Eye (tissue), 1 donor: ENCODE measurements at regions not wholly inside any gene's neighbourhood (a gene's known extent, or its start where the extent isn't known, plus 50 kb on each side); places are given as distances from the start of the nearest gene placed in this dataset.
"Not testable (repeated sequence)": the region's sequence is repeated elsewhere in the genome, so short reads cannot be mapped to it uniquely, and the experiment has no call there.

Experiments used
- DNase-seq: peaks from one replicate; pipeline ENCODE4 v3.0.0-alpha.2; 2015

GRCh38 chr2:121818546-121818945, 63.1 kb downstream of the TSN start:
- no peak for DNase-seq

GRCh38 chr2:121819846-121820245, 64.4 kb downstream of the TSN start:
- peak; percentile 17 for DNase-seq

- no peak for DNase-seq
These were observed 66.2 kb downstream of the TSN start for GRCh38 chr2:121821476-121822158.

GRCh38 chr2:121824264-121824663, 68.8 kb downstream of the TSN start:
- DNase-seq, result no peak

GRCh38 chr2:121825003-121825950, 69.8 kb downstream of the TSN start:
- no peak for DNase-seq

GRCh38 chr2:121826036-121826435, 70.6 kb downstream of the TSN start:
- peak; percentile 22 for DNase-seq

GRCh38 chr2:121828281-121828731, 72.9 kb downstream of the TSN start:
- no peak for DNase-seq

GRCh38 chr2:121830809-121831208, 75.4 kb downstream of the TSN start:
- DNase-seq, result no peak

GRCh38 chr2:121831841-121832240, 76.4 kb downstream of the TSN start:
- DNase-seq, result peak; percentile 28

GRCh38 chr2:121832412-121833357, 77.2 kb downstream of the TSN start:
- DNase-seq, result peak; percentile 58

GRCh38 chr2:121833358-121833723, 77.9 kb downstream of the TSN start:
- peak; percentile 53 for DNase-seq

GRCh38 chr2:121836611-121837010, 81.2 kb downstream of the TSN start:
- no peak for DNase-seq

- DNase-seq, result no peak
These were observed 82.1 kb downstream of the TSN start for GRCh38 chr2:121837591-121837990.

GRCh38 chr2:121838551-121838950, 83.1 kb downstream of the TSN start:
- no peak for DNase-seq

- DNase-seq, result no peak
These were observed 84.1 kb downstream of the TSN start for GRCh38 chr2:121839584-121839983.

GRCh38 chr2:121849236-121849635, 93.8 kb downstream of the TSN start:
- no peak for DNase-seq

- DNase-seq, result not testable (repeated sequence)
These were observed 97.7 kb downstream of the TSN start for GRCh38 chr2:121853149-121853548.

GRCh38 chr2:121855510-121855909, 100.1 kb downstream of the TSN start:
- no peak for DNase-seq

- no peak for DNase-seq
These were observed 100.9 kb downstream of the TSN start for GRCh38 chr2:121856360-121856759.

GRCh38 chr2:121858369-121858768, 102.9 kb downstream of the TSN start:
- no peak for DNase-seq

GRCh38 chr2:121858847-121859246, 103.4 kb downstream of the TSN start:
- no peak for DNase-seq

- DNase-seq, result no peak
These were observed 104.7 kb downstream of the TSN start for GRCh38 chr2:121860033-121860757.
